NCI-H748 (cell line): ENCODE measurements at regions not wholly inside any gene's neighbourhood (a gene's known extent, or its start where the extent isn't known, plus 50 kb on each side); places are given as distances from the start of the nearest gene placed in this dataset.
A peak's percentile ranks its signal among the peaks of the same experiment; 100 is the strongest.
"Not testable (repeated sequence)": the region's sequence is repeated elsewhere in the genome, so short reads cannot be mapped to it uniquely, and the experiment has no call there.

Experiments
- DNase-seq: peaks from one replicate; lab custom pipeline; 2025; ENCODE audit not compliant: unreplicated experiment; lab: John Stamatoyannopoulos, UW

DNA sequence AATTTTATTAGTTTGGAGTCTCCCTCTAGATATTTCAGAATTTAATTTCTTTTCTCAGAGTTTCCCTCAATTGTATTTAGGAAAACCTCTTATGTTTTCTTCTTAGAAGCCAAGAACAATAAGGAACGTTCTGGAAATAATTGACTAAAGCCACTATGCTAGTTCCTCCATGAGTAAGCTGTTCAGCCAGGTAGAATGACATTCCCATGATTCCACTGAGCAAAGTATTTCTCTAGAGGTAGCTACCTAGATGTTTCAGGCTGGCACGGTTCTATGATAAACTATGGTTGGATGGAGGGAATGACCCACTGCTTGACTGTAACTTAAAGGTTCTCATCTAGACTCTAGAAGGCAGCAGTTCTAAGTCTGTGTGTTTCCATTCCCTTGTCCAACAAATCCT is 62.4 kb downstream of the CLDN17 start:
- DNase-seq = no peak

DNA sequence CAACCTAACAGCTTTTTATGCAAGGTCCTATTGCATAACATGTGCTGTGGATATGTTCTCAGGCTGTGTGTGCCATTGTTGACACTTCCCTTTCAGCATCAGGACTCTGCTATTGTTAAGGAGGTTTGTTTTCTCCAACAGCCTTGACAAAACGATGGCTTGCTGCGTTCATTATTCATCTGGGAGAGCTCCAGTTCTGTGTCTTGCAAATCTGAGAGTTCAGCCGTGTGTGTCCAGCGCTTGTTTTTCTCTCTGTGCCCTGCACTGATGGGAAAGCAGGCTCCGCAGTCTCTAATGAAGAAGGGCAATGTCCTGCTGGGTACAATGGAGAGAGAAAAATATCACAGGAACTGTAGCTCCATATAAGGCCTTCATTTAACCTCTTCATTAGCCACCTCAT is 63.7 kb downstream of the CLDN17 start:
- DNase-seq = peak; percentile 3

DNA sequence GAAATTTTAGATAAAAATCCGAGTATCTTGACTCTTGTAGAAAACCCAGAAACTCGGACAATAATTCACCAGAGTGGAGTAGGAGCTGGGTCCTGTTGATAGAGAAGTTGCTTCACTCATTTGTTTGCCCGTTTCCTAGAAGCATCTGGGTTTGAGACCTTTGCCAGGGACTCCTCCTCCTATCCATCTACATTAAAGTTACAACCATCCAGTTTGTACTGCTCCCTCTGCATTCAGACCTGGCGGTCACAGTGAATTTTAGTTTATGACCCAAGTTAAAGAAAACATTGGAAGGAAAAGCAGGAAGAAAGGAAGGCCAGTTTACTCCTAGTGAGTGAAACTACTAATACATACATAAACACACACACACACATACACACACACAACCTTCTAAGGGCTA is 64.6 kb downstream of the CLDN17 start:
- DNase-seq = no peak

DNA sequence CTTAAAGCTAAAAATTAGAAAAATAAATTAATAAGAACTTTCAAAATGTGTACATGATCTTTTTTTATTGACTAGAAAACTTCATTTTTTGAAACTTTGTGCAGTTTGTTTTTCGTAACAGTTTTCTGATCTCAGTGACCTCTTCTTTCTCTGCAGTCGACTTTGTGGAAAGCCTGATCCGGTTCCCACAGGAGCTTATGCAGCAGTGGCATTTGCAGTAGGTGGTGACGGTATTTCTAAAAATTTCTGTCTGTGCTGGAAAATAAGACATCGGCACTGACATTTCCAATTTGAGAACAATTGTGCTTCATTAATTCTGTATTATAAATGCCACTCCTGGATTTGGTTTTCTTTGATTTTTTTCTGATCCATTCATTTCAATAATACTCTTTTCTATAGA is 68.8 kb downstream of the CLDN17 start:
- DNase-seq = no peak

DNA sequence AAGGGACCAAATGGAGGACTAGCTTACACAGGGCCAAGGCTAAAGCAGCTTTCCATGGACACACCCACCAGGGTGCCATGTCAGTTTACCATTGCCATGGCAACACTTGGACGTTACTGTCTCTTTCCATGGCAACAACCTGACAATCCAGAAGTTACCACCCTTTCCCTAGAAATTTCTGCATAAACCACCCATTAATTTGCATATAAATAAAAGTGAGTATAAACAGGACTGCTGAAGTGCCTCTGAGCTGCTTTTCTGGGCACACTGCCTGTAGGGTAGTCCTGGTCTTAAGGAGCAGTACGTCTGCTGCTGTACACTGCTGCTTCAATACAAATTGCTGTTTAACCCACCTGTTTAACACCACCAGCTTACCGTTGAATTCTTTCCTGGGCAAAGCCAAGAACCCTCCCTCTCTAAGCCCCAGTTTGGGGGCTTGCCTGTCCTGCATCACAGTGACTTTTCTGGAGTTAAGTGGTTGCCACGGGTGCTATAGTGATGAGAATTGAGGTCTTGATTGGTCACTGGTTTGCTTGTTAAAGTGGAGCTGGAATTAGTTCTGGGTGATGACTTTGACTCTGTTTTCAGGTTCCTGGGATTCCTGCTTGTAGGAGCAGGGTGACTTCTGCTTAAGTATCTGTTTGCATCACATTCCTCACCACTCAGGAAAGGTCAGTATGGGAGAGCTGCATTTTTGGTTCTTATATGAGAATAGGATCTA is 83.2 kb downstream of the CLDN17 start:
- peak; percentile 37 for DNase-seq

DNA sequence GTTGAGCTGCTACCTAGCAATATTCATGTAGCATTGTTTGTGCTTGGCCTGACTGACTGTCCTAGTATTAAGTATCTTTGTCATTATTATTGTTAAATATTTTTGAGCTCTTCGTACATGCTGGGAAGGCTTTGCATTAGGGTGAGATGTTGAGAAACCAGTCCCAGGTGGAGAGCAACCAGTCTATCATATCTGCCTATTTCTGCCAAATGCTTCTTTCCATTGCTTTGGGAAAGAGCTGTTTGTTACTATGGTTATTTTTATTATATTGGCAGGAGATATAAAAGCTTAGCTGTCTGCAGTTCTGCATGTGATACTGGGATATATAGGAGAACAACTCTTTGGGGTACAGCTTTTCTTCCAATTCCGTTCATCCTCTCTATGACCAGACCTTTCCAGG is 85.1 kb downstream of the CLDN17 start:
- DNase-seq = no peak

DNA sequence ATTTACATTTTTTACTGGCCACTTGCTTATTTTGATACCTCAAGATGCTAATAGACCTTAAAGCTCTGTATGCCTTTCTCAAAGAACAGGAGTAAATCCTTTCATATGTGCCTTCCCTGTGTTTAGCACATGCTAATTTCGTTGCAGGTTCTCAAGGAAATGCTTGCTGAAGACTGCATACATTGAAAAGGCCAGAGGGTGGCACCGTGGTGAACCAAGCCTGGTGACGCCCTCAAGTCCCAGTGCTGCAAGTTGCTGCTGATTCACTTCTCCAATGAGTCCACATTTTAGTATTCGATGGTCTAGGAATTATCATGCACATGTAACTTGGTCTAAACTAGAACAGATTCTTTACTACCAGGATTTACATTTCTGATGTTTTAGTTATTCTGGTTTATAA is 94.1 kb downstream of the CLDN17 start:
- DNase-seq = no peak

DNA sequence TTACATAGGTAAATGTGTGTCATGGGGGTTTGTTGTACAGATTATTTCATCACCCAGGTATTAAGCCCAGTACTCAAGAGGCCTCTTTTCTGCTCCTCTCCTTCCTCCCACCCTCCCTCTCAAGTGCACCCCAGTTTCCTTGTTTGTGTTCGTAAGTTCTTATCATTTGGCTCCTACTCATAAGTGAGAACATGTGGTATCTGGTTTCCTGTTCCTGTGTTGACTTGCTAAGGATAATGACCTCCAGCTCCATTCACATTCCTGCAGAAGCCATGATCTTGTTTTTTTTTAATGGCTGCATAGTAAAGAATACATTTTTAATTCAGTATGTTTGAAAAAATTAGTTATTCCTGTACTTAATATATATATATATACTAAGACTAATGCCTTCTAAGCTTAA is 107.7 kb downstream of the CLDN17 start:
- DNase-seq = no peak

DNA sequence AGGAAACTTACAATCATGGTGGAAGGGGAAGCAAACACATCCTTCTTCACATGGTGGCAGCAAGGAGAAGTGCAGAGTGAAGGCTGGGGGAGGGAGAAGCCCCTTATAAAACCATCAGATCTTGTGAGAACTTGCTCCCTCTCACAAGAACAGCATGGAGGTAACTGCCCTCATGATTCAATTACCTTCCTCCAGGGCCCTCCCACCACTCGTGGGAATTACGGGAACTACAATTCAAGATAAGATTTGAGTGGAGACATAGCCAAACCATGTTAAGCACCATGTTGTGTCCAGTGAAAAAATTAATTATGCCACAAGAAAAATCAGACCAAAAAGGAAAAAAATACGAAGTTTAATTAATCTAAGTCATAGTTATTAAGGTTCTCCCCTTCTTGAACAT is 109.5 kb downstream of the CLDN17 start:
- no peak for DNase-seq

DNA sequence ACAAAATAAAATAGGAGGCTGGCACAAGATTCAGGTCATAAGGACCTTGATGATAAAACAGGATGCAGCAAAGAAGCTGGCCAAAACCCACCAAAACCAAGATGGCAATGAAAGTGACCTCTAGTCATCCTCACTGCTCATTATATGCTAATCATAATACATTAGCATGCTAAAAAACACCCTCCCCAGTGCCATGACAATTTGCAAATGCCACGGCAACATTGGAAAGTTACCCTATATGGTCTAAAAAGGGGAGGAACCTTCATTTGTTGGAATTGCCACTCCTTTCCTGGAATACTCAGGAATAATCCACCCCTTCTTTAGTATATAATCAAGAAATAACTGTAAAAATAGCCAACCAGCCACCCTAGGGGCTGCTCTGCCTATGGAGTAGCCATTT is 108.8 kb upstream of the GRIK1 start:
- no peak for DNase-seq

DNA sequence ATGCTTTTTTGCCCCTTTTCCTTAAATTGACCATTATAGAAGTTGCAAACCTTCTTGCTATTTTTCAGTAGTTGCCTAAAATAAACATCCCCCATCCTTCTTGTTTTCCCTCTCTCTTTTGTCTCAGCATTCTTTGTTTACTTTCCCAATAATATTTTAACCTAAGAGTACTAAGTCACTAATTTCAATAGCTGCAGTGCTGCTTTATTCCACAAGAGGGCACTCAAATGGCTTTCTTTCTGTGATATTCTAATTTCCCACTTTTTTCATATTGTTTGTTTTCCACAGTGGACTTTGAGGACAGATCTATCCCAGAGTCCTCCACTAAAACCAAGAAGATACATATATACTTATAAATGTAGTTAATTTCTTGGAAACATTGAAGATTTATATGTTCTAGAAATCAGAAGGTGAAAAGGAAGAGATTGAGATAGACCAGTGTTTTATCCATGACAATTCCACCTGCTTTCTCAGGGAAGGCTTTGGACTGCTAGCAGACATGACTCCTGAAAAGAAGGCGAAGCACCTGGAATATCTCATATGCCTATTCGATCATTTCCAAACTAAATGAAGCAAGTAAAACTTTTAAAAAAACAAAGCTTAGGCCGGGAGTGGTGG is 104.8 kb upstream of the GRIK1 start:
- DNase-seq = no peak

DNA sequence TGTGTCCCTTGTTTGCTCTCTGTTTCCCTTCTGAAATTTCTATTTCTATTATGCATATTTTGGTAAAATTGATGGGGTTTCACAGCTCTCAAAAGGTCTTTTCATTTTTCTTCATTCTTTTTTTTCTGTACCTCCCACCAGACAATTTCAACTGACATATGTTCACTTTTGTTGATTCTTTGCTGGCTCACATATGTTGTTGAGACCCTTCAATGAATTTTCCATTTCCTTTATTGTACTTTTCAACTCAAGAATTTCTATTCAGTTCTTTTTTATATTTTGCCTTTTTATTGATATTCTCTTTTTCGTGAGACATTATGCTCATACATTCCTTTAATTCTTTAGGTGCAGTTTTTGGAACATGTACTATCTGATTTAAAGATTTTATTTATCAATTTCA is 102.6 kb upstream of the GRIK1 start:
- DNase-seq = no peak

DNA sequence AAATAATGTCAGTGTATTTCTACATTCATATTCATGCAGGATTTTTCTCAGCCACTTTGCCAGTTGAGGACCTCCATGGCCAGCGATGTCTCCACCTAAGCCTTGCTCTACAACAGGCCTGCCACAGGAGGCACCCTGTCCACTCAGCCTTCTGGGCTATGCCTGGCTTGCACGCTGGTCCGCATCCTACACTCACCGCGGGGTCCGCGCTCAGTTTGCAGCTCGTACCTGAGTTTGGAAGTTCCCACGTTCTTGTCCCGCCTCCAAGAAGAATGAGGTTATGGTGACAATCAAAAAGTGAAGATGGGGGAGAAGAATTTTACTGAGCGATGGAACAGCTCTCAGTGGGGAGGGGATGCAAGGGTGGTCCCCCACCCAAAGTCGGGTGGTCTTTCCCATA is 93.6 kb upstream of the GRIK1 start:
- DNase-seq = no peak

DNA sequence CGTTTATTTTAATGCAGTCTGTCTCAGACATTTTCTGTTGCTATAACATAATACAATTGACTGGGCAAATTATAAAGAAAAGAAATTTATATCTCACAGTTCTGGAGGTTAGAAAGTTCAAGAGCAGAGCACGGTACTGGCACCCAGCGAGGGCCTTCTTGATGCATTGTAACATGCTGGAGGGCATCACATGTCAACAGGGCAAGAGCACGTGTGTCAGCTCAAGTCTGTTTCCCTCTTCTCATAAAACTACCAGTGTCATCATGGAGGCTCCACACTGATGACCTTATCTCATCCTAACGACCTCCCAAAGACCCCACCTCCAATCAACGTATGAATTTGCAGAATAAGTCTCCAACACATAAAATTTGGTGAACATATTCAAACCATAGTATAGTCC is 90.6 kb upstream of the GRIK1 start:
- DNase-seq = no peak

DNA sequence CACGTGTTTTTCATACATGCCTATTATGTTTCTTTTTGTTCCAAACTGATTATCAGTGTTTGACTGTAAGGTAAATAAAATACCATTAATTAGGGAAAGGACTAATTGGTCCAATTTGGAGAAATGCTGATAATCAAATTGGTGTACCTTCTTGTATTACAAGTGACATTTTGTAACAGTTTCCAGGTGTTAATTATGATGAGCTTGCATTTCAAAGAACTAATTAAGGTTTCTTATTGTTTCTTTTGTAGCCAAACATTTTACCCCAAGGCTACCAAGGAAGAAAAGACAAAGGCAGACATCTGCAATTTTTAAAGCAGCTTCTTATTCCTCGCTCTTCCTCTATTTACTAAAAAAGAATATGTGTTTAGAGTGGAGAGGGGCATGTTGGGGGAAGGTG is 88.7 kb upstream of the GRIK1 start:
- no peak for DNase-seq

DNA sequence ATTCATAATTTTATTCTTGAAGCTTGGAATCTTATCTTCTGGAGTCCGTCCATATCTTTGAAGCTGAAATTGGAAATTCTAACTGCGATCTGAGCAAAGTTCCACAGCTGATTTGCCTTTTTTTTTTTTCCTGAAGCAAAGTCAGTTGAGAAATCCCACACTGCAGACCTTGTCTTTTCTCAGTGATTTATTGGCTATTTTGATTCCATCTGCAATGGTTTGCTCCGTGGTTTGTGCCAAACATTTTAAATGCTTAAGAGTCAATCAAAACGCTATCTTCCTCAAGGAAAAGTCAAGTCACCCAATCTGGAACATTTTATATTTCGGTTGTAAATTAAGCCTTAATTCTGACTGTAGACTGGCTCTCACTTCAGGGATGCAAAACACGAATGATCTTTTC is 88.2 kb upstream of the GRIK1 start:
- DNase-seq = no peak

DNA sequence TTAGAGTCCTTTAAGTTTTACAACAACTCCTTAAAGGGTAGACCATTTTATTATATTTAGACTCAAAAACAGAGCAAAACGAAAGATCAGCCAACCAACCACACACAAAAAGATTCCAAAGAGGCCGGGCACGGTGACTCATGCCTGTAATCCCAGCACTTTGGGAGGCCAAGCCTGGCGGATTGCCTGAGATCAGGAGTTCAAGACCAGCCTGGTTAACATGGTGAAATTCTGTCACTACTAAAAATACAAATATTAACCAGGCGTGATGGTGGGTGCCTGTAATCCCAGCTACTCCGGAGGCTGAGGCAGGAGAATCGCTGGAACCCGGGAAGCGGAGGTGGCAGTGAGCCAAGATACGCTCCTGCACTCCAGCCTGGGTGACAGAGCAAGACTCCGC is 83.3 kb upstream of the GRIK1 start:
- DNase-seq = not testable (repeated sequence)

DNA sequence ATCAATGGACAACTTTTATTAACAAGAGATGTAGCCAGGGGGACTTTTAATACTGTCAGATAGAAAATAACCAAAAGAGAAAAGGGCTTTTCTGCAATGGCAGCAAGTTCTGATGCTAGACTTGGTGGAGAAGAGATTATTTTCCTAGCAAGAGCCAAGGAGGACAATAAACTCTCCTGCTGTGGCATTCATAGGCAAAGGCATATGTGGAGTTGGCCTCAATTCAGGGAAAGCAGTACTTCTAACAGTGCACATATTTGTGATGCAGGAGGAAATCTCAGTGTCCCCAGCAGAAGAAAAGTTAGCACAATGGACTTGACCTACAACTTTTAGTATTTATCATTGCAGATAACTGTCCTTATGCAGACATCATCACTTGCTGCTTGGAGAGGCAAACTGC is 75.1 kb upstream of the GRIK1 start:
- no peak for DNase-seq

DNA sequence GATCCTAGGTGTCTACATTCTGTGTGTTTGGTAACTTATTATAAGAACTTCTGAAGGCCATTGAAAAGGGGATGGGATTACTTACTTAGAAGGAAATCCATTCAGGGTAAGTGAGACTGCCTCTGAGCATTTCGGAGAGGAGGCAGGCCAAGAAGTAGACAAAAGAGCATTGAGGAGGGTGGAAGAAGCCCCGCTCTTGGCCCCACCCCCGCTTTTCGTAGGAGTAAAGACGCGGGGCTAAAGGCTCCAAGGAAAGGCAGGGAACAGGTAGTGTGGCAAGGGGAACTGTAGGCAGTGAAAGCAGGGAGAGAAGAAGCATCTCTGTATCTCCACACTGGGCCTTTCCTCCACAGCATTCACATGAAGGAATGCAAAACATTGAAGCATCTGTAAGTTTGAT is 51.8 kb upstream of the GRIK1 start:
- no peak for DNase-seq

DNA sequence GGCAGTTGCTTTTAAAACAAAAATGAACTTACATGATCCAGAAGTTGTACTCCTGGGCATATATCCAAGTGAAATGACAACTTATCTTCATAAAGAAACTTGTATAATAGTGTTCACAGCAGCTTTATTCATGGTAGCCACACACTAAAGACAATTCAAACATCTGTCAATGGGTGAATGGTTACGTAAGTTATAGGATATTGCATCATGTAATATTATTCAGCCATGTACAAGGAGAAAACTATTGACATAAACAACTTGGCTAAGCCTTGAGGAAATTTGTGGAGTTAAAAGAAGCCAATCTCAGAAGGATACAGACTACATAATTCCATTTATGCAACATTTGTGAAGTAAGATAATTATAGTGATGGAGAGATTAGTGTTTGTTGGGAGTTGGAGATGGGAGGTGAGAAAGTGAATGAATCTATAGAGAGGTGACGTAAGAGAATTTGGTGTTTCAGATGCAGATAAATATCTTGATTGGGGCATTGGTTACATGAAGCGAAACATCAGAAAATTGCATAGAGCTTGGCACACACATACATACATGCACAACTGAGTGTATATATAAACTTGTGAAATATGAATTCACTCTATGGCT is 49.9 kb upstream of the GRIK1 start:
- no peak for DNase-seq
